ENCODE measurements at regions not wholly inside any gene's neighbourhood (a gene's known extent, or its start where the extent isn't known, plus 50 kb on each side); places are given as distances from the start of the nearest gene placed in this dataset.
A peak's percentile ranks its signal among the peaks of the same experiment; 100 is the strongest.

DNA sequence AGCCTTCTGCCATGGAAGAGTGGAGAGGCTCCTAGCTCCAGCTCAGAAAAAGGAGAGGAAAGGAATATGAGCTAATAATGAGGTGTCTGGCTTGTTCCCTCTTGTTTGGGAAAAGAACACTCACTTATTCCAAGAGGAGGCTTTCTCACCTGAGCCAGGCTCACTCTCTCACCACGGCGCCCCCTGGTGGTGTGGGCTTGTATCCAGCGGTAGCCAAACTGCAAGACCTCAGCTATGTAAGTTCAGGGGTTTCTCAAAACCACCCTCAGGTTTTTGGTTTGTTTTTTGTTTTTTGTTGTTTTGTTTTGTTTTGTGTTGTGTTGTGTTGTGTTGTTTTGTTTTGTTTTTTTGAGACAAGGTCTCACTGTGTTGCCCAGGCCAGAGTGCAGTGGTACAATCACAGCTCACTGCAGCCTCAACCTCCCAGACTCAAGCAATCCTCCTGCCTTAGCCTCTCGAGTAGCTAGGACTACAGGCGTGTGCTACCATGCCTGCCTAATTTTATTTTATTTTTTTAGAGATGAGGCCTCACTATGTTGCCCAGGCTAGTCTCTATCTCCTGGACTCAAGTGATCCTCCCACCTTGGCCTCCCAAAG, 124.0 kb downstream of the TMEM130 start:
- TF ChIP-seq, protein P1, sequence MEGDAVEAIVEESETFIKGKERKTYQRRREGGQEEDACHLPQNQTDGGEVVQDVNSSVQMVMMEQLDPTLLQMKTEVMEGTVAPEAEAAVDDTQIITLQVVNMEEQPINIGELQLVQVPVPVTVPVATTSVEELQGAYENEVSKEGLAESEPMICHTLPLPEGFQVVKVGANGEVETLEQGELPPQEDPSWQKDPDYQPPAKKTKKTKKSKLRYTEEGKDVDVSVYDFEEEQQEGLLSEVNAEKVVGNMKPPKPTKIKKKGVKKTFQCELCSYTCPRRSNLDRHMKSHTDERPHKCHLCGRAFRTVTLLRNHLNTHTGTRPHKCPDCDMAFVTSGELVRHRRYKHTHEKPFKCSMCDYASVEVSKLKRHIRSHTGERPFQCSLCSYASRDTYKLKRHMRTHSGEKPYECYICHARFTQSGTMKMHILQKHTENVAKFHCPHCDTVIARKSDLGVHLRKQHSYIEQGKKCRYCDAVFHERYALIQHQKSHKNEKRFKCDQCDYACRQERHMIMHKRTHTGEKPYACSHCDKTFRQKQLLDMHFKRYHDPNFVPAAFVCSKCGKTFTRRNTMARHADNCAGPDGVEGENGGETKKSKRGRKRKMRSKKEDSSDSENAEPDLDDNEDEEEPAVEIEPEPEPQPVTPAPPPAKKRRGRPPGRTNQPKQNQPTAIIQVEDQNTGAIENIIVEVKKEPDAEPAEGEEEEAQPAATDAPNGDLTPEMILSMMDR (IDR thresholded peaks at IDR 0.05) = peak; percentile 94
- TF ChIP-seq TCF7L2 (IDR thresholded peaks at IDR 0.05; ENCODE audit: low read depth, low read length) (no peak), POLR2AphosphoS5 (IDR thresholded peaks at IDR 0.05; ENCODE audit: low read depth, low read length) (no peak), SIN3A (IDR thresholded peaks at IDR 0.05; ENCODE audit: borderline replicate concordance, insufficient read depth, low read depth, low read length) (no peak)
- TF ChIP-seq, protein P2, sequence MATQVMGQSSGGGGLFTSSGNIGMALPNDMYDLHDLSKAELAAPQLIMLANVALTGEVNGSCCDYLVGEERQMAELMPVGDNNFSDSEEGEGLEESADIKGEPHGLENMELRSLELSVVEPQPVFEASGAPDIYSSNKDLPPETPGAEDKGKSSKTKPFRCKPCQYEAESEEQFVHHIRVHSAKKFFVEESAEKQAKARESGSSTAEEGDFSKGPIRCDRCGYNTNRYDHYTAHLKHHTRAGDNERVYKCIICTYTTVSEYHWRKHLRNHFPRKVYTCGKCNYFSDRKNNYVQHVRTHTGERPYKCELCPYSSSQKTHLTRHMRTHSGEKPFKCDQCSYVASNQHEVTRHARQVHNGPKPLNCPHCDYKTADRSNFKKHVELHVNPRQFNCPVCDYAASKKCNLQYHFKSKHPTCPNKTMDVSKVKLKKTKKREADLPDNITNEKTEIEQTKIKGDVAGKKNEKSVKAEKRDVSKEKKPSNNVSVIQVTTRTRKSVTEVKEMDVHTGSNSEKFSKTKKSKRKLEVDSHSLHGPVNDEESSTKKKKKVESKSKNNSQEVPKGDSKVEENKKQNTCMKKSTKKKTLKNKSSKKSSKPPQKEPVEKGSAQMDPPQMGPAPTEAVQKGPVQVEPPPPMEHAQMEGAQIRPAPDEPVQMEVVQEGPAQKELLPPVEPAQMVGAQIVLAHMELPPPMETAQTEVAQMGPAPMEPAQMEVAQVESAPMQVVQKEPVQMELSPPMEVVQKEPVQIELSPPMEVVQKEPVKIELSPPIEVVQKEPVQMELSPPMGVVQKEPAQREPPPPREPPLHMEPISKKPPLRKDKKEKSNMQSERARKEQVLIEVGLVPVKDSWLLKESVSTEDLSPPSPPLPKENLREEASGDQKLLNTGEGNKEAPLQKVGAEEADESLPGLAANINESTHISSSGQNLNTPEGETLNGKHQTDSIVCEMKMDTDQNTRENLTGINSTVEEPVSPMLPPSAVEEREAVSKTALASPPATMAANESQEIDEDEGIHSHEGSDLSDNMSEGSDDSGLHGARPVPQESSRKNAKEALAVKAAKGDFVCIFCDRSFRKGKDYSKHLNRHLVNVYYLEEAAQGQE (IDR thresholded peaks at IDR 0.05; ENCODE audit: insufficient read depth in 1 of 2, low read depth in 2 of 2, low read length in 1 of 2) = no peak
